HG03342 (cell line): ENCODE measurements at regions not wholly inside any gene's neighbourhood (a gene's known extent, or its start where the extent isn't known, plus 50 kb on each side); places are given as distances from the start of the nearest gene placed in this dataset.
"Not testable (repeated sequence)": the region's sequence is repeated elsewhere in the genome, so short reads cannot be mapped to it uniquely, and the experiment has no call there.

Source experiments
- ATAC-seq: cut with Tn5 transposase; IDR thresholded peaks from one replicate; pipeline ENCODE4 v1.9.1; 2021; ENCODE audit warnings: mild to moderate bottlenecking, moderate library complexity; ENCODE audit not compliant: unreplicated experiment

DNA sequence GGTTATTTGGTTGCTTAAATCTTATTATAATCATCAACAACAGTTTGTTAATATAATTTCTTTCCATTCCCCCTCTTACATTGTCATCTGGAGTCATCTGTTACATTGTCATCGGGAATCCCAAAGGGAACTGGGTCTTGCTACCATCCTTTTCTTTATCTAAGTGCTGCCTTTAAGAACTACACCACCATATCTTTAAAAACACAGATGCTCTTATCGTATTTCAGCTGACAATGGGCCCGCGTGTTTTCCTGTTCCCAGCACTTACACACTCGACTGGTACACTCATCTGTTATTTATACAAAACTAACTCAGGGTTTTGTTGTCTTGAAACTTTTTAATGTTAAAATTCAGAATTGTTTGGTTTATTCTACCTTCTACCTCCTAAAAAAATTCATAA, 256.2 kb upstream of the MGMT start:
- ATAC-seq: no peak

DNA sequence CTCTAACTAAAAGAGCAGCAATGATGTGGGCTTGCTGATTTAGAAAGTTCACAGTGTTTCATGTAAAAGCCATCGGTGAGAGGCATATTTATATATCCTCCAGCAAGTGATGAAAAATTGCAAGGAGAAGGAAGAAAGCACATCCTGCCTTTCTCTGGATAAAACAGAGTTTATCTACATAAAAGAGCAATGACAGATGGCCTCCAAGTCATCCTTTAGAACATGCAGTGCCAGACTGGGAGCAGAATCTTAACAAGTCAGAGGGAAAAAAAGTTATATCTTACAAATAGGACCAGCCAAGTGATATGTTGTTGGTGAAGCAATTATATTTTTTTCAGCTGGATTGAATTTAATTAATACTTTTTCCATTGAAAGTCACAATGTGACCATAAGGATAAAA, 253.8 kb upstream of the MGMT start:
- ATAC-seq: no peak

GRCh38 chr10:129213996-129214395, 253.0 kb upstream of the MGMT start:
- ATAC-seq: not testable (repeated sequence)

DNA sequence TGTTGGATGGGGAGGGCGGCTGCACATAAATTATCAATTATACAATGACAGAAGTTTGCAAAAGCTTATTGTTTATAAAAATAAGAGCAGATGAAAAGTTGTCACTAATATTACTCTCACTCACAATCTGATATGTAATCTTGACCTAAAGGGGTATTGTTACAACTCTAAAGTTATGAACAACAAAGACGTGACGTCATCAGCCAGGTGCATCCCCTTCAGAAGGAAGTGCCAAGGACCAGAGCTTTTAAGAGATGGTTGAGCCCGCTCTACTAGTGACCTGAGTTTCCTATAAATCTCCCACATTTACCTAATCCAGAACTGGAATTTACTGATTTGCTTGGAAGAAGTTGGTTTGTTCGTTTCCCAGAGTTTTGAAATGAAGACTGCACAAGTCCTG, 247.7 kb upstream of the MGMT start:
- no peak for ATAC-seq

GRCh38 chr10:129222436-129222835, 244.6 kb upstream of the MGMT start:
- no peak for ATAC-seq

DNA sequence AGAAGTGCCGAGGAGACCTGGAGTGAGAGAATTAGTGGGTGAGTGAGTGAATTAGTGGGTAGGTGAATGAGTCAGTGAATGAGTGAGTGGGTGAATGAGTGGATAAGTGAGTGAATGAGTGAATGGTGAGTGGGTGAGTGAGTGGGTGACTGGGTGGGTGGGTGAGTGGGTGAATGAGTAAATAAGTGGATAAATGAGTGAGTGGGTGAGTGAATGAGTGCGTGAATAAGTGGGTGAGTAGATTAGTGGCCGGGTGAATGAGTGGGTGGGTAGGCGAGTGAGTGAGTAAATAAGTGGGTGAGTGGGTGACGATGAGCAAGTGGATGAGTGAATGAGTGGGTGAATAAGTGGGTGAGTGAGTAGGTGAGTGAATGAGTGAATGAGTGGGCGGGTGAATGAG, 243.7 kb upstream of the MGMT start:
- ATAC-seq: no peak

DNA sequence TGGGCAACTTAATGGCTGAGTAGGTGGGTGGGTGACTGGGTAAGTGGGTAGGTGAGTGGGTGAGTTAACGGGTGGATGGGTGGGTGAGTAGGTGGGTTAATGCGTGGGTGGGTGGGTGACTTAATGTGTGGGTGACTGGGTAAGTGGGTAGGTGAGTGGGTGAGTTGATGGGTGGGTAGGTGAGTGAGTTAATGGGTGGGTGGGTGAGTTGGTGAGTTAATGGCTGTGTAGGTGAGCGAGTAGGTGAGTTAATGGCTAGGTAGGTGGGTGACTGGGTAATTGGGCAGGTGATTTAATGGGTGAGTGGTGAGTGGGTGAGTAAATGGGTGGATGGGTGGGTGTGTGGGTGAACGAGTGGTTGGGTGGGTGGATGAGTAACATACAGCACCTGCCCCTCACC, 243.0 kb upstream of the MGMT start:
- no peak for ATAC-seq

GRCh38 chr10:129231821-129232220, 235.2 kb upstream of the MGMT start:
- ATAC-seq: no peak

DNA sequence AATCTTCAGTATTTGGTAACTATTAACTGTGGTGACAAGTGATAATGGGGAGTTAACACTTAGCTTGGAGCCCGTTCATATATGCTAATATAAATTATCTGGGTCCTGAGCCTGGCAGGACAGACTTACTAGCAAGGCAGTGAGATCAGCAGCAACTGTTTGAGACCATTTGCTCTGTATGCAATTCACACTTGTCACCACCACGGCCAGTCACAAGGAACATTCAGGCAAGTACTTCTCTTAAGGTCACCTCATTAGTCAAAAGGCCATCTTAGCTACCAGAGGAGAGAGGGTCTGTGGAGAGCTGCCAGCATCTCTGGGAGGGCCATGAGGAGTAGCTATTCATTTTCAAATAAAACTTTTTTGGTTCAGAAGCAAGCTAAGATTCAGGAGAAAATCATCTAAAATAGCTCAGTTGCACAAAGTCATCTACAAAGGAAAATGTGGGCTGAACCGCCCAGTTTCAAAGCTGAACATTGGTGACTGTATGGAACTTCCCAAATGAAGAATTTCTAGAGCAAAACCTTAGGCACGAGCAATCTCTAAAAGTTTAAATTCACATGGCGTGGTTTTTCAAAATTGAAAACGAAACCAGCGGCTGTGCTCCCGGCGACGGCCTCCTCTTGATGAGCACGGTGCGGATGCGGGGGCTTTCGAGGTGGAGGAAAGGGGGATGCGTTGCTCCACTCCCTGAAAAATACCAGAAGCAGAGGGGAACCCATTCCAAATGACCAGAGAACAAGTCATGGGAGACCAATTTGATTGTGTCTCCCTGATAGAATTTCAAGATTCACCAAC, 233.5 kb upstream of the MGMT start:
- ATAC-seq: no peak

DNA sequence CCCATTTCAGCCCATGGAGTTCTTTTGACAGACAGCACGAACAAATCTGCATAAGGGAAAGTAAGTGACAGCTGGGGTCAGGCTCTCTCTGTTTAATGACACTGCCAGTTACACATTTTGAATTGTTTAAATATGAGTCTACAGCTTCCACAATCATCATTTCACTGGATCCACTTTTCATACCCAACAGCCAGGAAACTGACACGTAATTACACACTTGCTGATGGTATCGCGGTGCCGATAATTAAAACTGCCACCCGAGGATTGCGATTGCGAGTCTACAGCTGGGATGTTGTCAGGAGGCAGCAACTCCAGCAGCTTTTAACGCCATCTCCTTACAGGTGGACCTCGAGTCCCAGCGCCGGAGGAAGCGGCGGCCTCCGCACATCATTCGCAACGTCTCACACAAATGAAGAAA, 230.8 kb upstream of the MGMT start:
- no peak for ATAC-seq

DNA sequence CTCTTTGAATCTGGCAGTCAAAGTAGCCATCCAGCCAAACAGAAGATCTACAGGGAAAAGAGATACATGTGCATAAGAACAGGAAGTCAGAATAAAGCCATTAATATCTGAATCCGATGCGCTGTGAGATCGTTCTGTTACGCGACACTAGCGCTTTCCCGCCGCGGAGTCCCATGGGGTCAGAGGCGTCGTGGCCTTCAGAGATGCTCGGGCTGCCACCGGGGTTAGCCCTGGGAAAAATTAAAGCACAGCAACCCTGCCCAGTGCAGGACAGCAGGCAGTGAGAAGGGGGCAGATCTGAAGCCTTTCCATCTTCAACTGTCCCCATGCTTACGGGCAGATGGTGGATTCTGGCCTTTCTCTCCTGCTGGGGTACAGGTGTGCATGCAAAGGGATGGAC, 225.6 kb upstream of the MGMT start:
- ATAC-seq: no peak

- no peak for ATAC-seq
These were observed 222.7 kb upstream of the MGMT start for GRCh38 chr10:129244298-129244697.

DNA sequence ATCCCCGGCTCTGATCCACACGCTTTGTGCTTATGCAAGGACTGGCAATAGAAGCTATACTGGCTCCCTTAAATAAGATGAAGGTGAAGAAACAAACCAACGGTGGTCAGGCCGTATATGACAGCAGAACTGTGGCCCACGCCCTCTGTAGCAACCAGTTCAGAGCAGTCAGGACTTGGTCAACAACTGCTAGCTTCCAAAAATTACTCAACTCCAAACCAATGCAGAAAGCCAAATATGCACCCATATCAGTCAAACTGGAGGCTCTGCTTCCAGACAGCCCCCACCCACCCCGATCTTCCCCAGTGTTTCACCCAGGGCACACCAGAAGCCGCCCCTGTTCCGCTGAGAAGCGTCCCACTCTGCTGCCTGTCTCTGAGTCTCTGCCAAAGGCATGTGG, 222.3 kb upstream of the MGMT start:
- no peak for ATAC-seq

- no peak for ATAC-seq
These were observed 213.7 kb upstream of the MGMT start for GRCh38 chr10:129253161-129253864.

- no peak for ATAC-seq
These were observed 213.2 kb upstream of the MGMT start for GRCh38 chr10:129253865-129254179.

GRCh38 chr10:129258283-129258923, 208.6 kb upstream of the MGMT start:
- ATAC-seq: no peak

GRCh38 chr10:129259128-129259815, 207.8 kb upstream of the MGMT start:
- ATAC-seq: no peak

DNA sequence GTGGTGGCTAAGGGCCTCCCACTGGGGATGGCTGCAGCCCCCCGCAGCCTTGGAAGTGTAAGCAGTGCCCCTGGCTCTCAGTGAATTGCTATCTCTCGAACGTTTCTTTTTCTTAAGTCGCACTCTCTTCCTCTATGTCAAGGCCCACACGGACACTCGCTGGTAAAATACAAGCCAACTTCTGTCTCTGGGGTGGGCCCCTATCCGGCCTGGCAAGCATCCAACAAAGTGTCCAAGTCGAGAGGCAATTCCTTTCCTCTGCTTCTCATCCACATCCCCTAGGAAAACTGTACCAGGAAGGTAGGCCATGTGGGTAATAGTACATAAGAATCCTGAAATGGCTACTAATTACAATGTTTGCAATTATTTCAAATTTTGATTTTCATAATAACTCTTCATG, 194.9 kb upstream of the MGMT start:
- ATAC-seq: no peak

GRCh38 chr10:129272866-129273650, 194.0 kb upstream of the MGMT start:
- no peak for ATAC-seq

DNA sequence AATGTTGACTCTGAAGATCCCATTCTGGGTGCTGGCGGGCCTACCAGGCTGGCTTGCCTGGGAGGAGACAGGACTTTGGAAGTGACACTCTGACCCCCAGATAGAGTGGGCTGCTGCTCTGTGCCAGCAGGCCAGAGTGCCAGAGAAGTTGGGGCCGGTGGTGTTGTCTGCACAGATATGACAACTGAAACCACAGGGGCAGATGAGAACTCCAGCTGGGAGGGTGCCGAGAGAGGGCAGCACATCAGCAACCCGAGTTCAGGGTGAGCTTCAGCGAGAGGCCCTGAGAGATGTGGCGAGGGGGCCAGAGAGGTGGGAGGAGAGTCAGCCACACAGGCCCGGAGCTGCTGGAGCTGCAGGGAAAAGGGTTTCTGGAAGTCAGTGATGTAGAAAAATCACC, 193.2 kb upstream of the MGMT start:
- no peak for ATAC-seq
